Left lung (tissue), 4 donors: ENCODE measurements at regions not wholly inside any gene's neighbourhood (a gene's known extent, or its start where the extent isn't known, plus 50 kb on each side); places are given as distances from the start of the nearest gene placed in this dataset.
A peak's percentile ranks its signal among the peaks of the same experiment; 100 is the strongest.

Experiments used
- ATAC-seq: fragments of 200-7000 bp; cut with Tn5 transposase; one replicate; pipeline ENCODE4 v1.9.1; 2020; ENCODE audit warnings: moderate library complexity
- DNase-seq, 4 donors: peaks; one replicate each; pipeline ENCODE4 v3.0.0-alpha.2; 2013 to 2020
- H3K27ac ChIP-seq, 2 donors: fragments of 200-600 bp; sonication (generic) in 1 of 2; one replicate each; pipeline versions ENCODE4 v1.5.0 to v1.8.0; 2020 to 2021
- H3K27me3 ChIP-seq, 2 donors: fragments of 200-600 bp; sonication (generic) in 1 of 2; one replicate each; pipeline versions ENCODE4 v1.5.0 to v1.8.0; 2020 to 2021
- H3K36me3 ChIP-seq, 2 donors: fragments of 200-600 bp; sonication (generic) in 1 of 2; one replicate each; pipeline versions ENCODE4 v1.5.0 to v1.8.0; 2020 to 2021
- H3K4me1 ChIP-seq, 2 donors: fragments of 200-600 bp; one replicate each; pipeline ENCODE4 v1.8.0; 2021
- H3K4me3 ChIP-seq, 2 donors: fragments of 200-600 bp; sonication (generic) in 1 of 2; one replicate each; pipeline versions ENCODE4 v1.5.0 to v1.8.0; 2020 to 2021; ENCODE audit warnings: mild to moderate bottlenecking in 1 of 2
- H3K9me3 ChIP-seq, 2 donors: fragments of 200-600 bp; sonication (generic) in 1 of 2; one replicate each; pipeline versions ENCODE4 v1.5.0 to v1.8.0; 2020 to 2021
- intact Hi-C, 2 donors: fragments of 100-400 bp; cut with DNase I; formaldehyde crosslinking; loops; one replicate each; pipeline versions ENCODE4 v1.11.2 to v1.14.2; 2022
- TF ChIP-seq, protein P1 (sequence below), 2 donors: fragments of 200-600 bp; sonication (generic) in 1 of 2; IDR thresholded peaks; one replicate each; pipeline versions ENCODE4 v1.5.0 to v1.8.0; 2021; ENCODE audit warnings: antibody characterized with exemption in 2 of 2
- donor health status: DM: no; HTN: yes; CAD: no.
- donor health status: DM: no; HTN: no; CAD: no.

DNA sequence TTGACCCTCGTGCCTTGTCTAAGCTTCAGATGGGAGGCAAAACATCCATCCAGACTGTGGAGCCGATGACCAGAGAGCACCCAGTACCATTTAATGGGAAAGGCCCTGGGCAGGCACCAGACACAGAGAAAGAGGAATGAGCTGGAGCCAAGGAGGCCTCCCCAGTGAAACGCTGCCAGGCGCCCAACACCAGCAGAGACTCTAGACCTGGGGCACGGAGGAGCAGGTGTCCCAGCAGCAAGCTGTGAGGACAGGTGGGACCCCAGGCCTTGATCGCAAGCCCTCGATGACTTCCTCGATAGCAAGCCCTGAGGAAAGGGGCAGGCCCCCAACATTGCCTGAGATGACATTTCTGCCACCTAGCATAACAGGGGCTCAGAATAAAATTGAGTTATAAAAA, 62.2 kb upstream of the SIAH1 start:
- DNase-seq, result no peak

DNA sequence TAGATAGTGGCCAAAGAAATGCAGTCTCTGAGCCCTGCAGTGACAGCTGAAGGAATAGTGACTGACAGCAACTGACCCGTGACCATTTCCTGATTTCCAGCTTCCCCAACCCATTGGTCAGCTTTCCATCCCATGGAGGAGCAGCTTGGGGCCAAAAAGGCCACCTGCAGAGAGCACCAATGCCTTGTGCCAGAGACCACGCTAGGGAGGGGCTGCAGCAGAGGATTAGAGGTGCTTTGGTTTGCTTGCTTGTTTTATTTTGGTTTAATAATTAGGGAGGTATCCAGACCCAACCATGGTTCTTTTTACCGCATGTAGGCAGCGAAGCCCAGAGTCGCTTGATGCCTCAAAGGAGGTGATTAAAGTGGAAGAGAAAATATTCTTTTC, 61.3 kb upstream of the SIAH1 start:
- H3K27ac ChIP-seq, result no peak overlapping the region
- no peak for DNase-seq
- H3K4me3 ChIP-seq, result no peak overlapping the region
- intact Hi-C loops, result no loop called here
- H3K36me3 ChIP-seq, result no peaks in the 10 kb centered on the region
- H3K4me1 ChIP-seq, result peaks cover 3 to 14% of the 10 kb centered on the region in 2 donors
- no peak for ATAC-seq
- TF ChIP-seq, protein P1, sequence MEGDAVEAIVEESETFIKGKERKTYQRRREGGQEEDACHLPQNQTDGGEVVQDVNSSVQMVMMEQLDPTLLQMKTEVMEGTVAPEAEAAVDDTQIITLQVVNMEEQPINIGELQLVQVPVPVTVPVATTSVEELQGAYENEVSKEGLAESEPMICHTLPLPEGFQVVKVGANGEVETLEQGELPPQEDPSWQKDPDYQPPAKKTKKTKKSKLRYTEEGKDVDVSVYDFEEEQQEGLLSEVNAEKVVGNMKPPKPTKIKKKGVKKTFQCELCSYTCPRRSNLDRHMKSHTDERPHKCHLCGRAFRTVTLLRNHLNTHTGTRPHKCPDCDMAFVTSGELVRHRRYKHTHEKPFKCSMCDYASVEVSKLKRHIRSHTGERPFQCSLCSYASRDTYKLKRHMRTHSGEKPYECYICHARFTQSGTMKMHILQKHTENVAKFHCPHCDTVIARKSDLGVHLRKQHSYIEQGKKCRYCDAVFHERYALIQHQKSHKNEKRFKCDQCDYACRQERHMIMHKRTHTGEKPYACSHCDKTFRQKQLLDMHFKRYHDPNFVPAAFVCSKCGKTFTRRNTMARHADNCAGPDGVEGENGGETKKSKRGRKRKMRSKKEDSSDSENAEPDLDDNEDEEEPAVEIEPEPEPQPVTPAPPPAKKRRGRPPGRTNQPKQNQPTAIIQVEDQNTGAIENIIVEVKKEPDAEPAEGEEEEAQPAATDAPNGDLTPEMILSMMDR (IDR thresholded peaks at IDR 0.05), result no peak
- no peaks in the 10 kb centered on the region for H3K27me3 ChIP-seq
- no peaks in the 10 kb centered on the region for H3K9me3 ChIP-seq

More for the DNA sequence above, 62.2 kb upstream of the SIAH1 start:
- H3K4me3 ChIP-seq, result no peak overlapping the region
- TF ChIP-seq, protein P1 (IDR thresholded peaks at IDR 0.05), result no peak
- H3K4me1 ChIP-seq, result peaks cover 3 to 14% of the 10 kb centered on the region in 2 donors
- H3K36me3 ChIP-seq, result no peaks in the 10 kb centered on the region
- intact Hi-C loops, result no loop called here
- H3K27me3 ChIP-seq, result no peaks in the 10 kb centered on the region
- no peak overlapping the region for H3K27ac ChIP-seq
- ATAC-seq, result no peak
- H3K9me3 ChIP-seq, result no peaks in the 10 kb centered on the region

DNA sequence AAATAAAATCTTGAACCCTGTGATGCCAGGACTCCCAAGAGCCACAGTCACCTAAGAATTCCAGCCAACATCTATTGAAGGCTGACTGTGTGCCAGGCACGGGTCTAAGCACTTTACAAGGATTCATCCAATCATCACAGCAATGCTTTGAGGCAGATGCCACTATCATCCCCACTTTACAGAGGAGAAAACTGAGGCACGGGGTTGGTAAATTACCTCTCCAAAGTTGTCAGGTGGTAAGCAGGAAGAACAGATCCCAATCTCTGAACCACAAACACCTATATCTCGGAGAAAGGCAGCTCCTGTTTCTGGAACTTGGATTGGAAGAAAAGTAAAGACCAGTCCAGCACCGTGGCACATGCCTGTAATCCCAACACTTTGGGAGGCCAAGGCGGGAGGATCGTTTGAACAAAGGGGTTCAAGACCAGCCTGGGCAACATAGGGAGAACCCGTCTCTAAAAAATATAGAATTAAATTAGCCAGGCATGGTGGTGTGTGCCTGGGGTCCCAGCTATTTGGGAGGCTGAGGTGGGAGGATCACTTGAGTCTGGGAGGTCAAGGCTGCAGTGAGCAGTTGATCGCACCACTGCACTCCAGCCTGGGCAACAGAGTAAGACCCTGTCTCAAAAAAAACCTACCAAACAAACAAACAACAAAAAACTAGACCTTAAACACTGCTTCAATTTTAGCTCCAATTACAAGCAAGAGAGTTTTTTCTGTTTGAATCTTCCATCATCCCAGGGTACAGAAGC, 60.7 kb upstream of the SIAH1 start:
- H3K27me3 ChIP-seq, result no peaks in the 10 kb centered on the region
- no peaks in the 10 kb centered on the region for H3K36me3 ChIP-seq
- TF ChIP-seq, protein P1 (IDR thresholded peaks at IDR 0.05), result no peak
- H3K4me1 ChIP-seq, result peaks cover 3 to 14% of the 10 kb centered on the region in 2 donors
- H3K27ac ChIP-seq, result peak overlapping the region in 1 of 2 donors; percentile 62
- no peaks in the 10 kb centered on the region for H3K9me3 ChIP-seq
- no peak for ATAC-seq
- intact Hi-C loops, result no loop called here
- no peak overlapping the region for H3K4me3 ChIP-seq
- no peak for DNase-seq

GRCh38 chr16:48444574-48444973, 59.4 kb upstream of the SIAH1 start:
- H3K9me3 ChIP-seq, result no peaks in the 10 kb centered on the region
- intact Hi-C loops, result no loop called here
- no peaks in the 10 kb centered on the region for H3K27me3 ChIP-seq
- no peaks in the 10 kb centered on the region for H3K36me3 ChIP-seq
- H3K27ac ChIP-seq, result peak overlapping the region; percentile 62 to 84
- TF ChIP-seq, protein P1 (IDR thresholded peaks at IDR 0.05), result no peak
- H3K4me1 ChIP-seq, result peaks cover 3 to 14% of the 10 kb centered on the region in 2 donors
- DNase-seq (no peak), ATAC-seq (peak; percentile 62)
- no peak overlapping the region for H3K4me3 ChIP-seq

DNA sequence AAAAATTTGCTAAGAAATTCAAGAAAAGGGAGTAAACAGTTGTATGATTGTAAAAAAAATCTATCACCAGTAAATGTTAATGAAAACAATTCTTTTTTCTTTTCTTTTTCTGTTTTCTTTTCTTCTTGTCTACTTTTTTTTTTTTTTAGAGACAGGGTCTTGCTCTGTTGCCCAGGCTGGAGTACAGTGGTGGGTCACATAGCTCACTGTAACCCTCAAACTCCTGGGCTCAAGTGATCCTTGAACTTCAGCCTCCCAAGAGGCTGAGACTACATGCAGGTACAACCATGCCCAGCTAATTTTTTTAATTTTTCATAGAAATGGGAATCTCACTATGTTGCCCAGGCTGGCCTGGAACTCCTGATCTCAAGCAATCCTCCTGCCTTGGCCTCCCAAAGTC, 57.2 kb upstream of the SIAH1 start:
- no peak for DNase-seq
- H3K36me3 ChIP-seq, result no peaks in the 10 kb centered on the region
- peaks cover 3 to 14% of the 10 kb centered on the region in 2 donors for H3K4me1 ChIP-seq
- H3K27me3 ChIP-seq, result no peaks in the 10 kb centered on the region
- intact Hi-C loops, result no loop called here
- H3K4me3 ChIP-seq, result no peak overlapping the region
- ATAC-seq, result no peak
- TF ChIP-seq, protein P1 (IDR thresholded peaks at IDR 0.05), result no peak
- no peaks in the 10 kb centered on the region for H3K9me3 ChIP-seq
- H3K27ac ChIP-seq, result no peak overlapping the region
